HCT116 (cell line): ENCODE measurements at regions not wholly inside any gene's neighbourhood (a gene's known extent, or its start where the extent isn't known, plus 50 kb on each side); places are given as distances from the start of the nearest gene placed in this dataset.

ENCODE experiments used
- ATAC-seq: fragments of 200-7000 bp; cut with Tn5 transposase; 2 replicates; pipeline ENCODE4 v1.9.1; 2020; ENCODE audit warnings: mild to moderate bottlenecking, moderate library complexity
- BruUV-seq: library from RNA; stranded (reverse); fragments of 400-500 nt; replicated peaks from 2 replicates; lab custom pipeline; 2021; lab: Mats Ljungman, UMichigan
- CTCF ChIA-PET: fragments of 300-600 bp; sonication (Branson Sonifier 250); formaldehyde crosslinking; loops from one replicate; lab custom pipeline; 2021; ENCODE audit warnings: antibody characterized with exemption; lab: Charles Lee
- POLR2A ChIA-PET: fragments of 300-600, 350-600 bp; sonication (Branson Sonifier 250); formaldehyde crosslinking; loops from one replicate; lab custom pipeline; 2021; ENCODE audit warnings: antibody characterized with exemption; lab: Charles Lee
- RAD21 ChIA-PET, 2 experiments: fragments of 300-600 bp; sonication (Branson Sonifier 250); formaldehyde crosslinking; loops; one replicate each; lab custom pipeline; 2023; ENCODE audit warnings: low total read pairs in 2 of 2; ENCODE audit not compliant: uncharacterized antibody in 2 of 2, unreplicated experiment in 2 of 2, low non-redundant PET in 1 of 2; lab: Charles Lee
- DNase-seq: peaks from one replicate; pipeline ENCODE4 v3.0.0-alpha.2; 2010; ENCODE audit warnings: low read depth, low spot score
- H2AFZ ChIP-seq: fragments of 200-600 bp; shearing (Covaris generic), sonication (generic); 2 replicates; pipeline ENCODE4 v1.6.1; 2017; ENCODE audit warnings: low read depth, mixed run types, mixed read lengths, antibody characterized with exemption, low read length; ENCODE audit not compliant: poor library complexity, severe bottlenecking
- H3K27ac ChIP-seq: 2 replicates; pipeline ENCODE4 v1.5.1; 2012; ENCODE audit warnings: low read depth, low read length
- H3K27me3 ChIP-seq: fragments of 200-600 bp; sonication (generic); 2 replicates; pipeline ENCODE4 v1.6.1; 2016; ENCODE audit warnings: mixed run types, low read length, mixed read lengths; ENCODE audit not compliant: insufficient read depth
- H3K36me3 ChIP-seq, 2 experiments: fragments of 200-500 bp in 1 of 2; fragments of 200-600 bp in 1 of 2; sonication (Bioruptor generic) in 1 of 2; sonication (generic) in 1 of 2; 2 replicates each; pipeline versions ENCODE4 v1.5.1 to v1.6.1; 2014 to 2016; ENCODE audit warnings: low read length in 2 of 2, inconsistent platforms in 1 of 2, mixed read lengths in 1 of 2, mixed run types in 1 of 2; ENCODE audit not compliant: insufficient read depth in 2 of 2, control insufficient read depth in 1 of 2
- H3K4me1 ChIP-seq, 2 experiments: fragments of 200-600 bp in 1 of 2; sonication (generic) in 1 of 2; 2 replicates each; pipeline versions ENCODE4 v1.5.1 to v1.6.1; 2012 to 2017; ENCODE audit warnings: low read length in 2 of 2, inconsistent platforms in 1 of 2, mild to moderate bottlenecking in 1 of 2, mixed read lengths in 1 of 2, mixed run types in 1 of 2, moderate library complexity in 1 of 2; ENCODE audit not compliant: insufficient read depth in 2 of 2, control insufficient read depth in 1 of 2
- H3K4me2 ChIP-seq: fragments of 200-600 bp; sonication (generic); 2 replicates; pipeline ENCODE4 v1.6.1; 2017; ENCODE audit warnings: mixed run types, low read length, mixed read lengths
- H3K4me3 ChIP-seq, 2 experiments: fragments of 200-600 bp in 1 of 2; sonication (generic) in 1 of 2; replicated peaks in 1 of 2; 2 replicates each; pipeline ENCODE4 v1.5.1; 2011 to 2016; ENCODE audit warnings: low read length in 2 of 2, control low read depth in 1 of 2, low read depth in 1 of 2, mild to moderate bottlenecking in 1 of 2, mixed read lengths in 1 of 2, mixed run types in 1 of 2
- H3K79me2 ChIP-seq: fragments of 200-600 bp; sonication (generic); 2 replicates; pipeline ENCODE4 v1.6.1; 2017; ENCODE audit warnings: mild to moderate bottlenecking, mixed run types, low read length, moderate library complexity, mixed read lengths; ENCODE audit not compliant: insufficient read depth
- H3K9ac ChIP-seq: fragments of 200-600 bp; sonication (generic); 2 replicates; pipeline ENCODE4 v1.6.1; 2016; ENCODE audit warnings: low read length, mixed read lengths
- H3K9me2 ChIP-seq: fragments of 200-600 bp; sonication (generic), shearing (Covaris generic); 2 replicates; pipeline ENCODE4 v1.6.1; 2017; ENCODE audit warnings: mixed run types, mild to moderate bottlenecking, moderate library complexity; ENCODE audit not compliant: insufficient read depth
- H3K9me3 ChIP-seq, 2 experiments: fragments of 200-500 bp in 1 of 2; fragments of 200-600 bp in 1 of 2; sonication (Bioruptor generic) in 1 of 2; sonication (generic) in 1 of 2; 2 replicates each; pipeline ENCODE4 v1.6.1; 2014 to 2017; ENCODE audit warnings: low read length in 2 of 2, mixed read lengths in 2 of 2, inconsistent platforms in 1 of 2, low read depth in 1 of 2, mild to moderate bottlenecking in 1 of 2, mixed run types in 1 of 2, moderate library complexity in 1 of 2; ENCODE audit not compliant: control insufficient read depth in 1 of 2, insufficient read depth in 1 of 2
- H4K20me1 ChIP-seq: fragments of 200-600 bp; sonication (generic), shearing (Covaris generic); 2 replicates; pipeline ENCODE4 v1.6.1; 2017; ENCODE audit warnings: mixed run types, mild to moderate bottlenecking, moderate library complexity; ENCODE audit not compliant: insufficient read depth
- EGR1 ChIP-seq: IDR thresholded peaks from 2 replicates; pipeline ENCODE4 v1.6.1; 2012; ENCODE audit warnings: low read depth
- ELF1 ChIP-seq: IDR thresholded peaks from 2 replicates; pipeline ENCODE4 v1.6.1; 2012; ENCODE audit warnings: low read depth, borderline replicate concordance
- EZH2 ChIP-seq: fragments of 200-600 bp; sonication (generic); IDR thresholded peaks from 2 replicates; pipeline ENCODE4 v1.6.1; 2017; ENCODE audit warnings: antibody characterized with exemption, mixed run types
- JUND ChIP-seq: IDR thresholded peaks from 2 replicates; pipeline ENCODE4 v1.6.1; 2012
- POLR2AphosphoS5 ChIP-seq: IDR thresholded peaks from 2 replicates; pipeline ENCODE4 v1.6.1; 2011; ENCODE audit warnings: mild to moderate bottlenecking, low read depth, low read length, moderate library complexity
- SRF ChIP-seq: IDR thresholded peaks from 2 replicates; pipeline ENCODE4 v1.6.1; 2012; ENCODE audit warnings: low read depth
- YY1 ChIP-seq: IDR thresholded peaks from 2 replicates; pipeline ENCODE4 v1.6.1; 2011; ENCODE audit warnings: low read length, low read depth, moderate library complexity, mild to moderate bottlenecking; ENCODE audit not compliant: insufficient replicate concordance; ENCODE audit errors: extremely low read depth
- intact Hi-C: fragments of 100-400 bp; cut with micrococcal nuclease; formaldehyde crosslinking; loops from 2 replicates; pipeline ENCODE4 v1.10.0; 2022
- TF ChIP-seq, protein P1 (sequence below), 3 experiments: fragments of 200-600 bp in 1 of 3; sonication (generic) in 1 of 3; IDR thresholded peaks in 2 of 3; conservative IDR thresholded peaks in 1 of 3; 2 replicates each; pipeline ENCODE4 v1.5.1; 2012 to 2017; ENCODE audit warnings: low read depth in 2 of 3, low read length in 2 of 3, antibody characterized with exemption in 1 of 3, borderline replicate concordance in 1 of 3, control low read depth in 1 of 3, mild to moderate bottlenecking in 1 of 3, mixed read lengths in 1 of 3, mixed run types in 1 of 3, moderate library complexity in 1 of 3; ENCODE audit not compliant: insufficient read depth in 1 of 3
- TF ChIP-seq, protein P2 (sequence below): IDR thresholded peaks from 2 replicates; pipeline ENCODE4 v1.6.1; 2012
- TF ChIP-seq, protein P3 (sequence below): IDR thresholded peaks from 2 replicates; pipeline ENCODE4 v1.6.1; 2012; ENCODE audit warnings: low read depth
- TF ChIP-seq, protein P4 (sequence below): IDR thresholded peaks from 2 replicates; pipeline ENCODE4 v1.6.1; 2011; ENCODE audit warnings: mild to moderate bottlenecking, low read length, moderate library complexity; ENCODE audit not compliant: insufficient replicate concordance; ENCODE audit errors: extremely low read depth

DNA sequence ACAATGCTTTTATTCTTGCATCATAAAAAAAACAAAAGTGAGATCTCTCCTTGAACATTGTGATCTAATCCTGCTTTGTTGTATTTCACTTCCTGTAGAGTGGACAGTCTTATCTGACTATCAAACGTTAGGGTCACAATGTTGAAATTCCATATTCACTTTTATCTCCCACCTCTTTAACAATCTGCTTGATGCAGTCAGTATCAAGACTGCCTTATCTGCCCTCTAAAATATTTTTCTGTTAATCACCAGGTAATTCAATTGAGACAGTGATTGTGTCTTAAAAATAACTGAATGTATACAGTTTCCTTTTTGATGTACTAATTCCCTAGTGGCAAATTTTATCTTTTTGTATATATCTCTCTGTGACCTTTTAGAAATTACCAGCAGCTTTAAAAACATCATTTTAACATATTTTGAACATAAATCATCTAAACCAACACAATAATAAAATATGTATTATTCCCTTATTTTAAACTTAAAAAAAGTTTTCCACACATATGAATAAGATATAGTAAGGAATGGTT, 143.1 kb upstream of the MPPED2 start:
- Histone ChIP-seq H3K9ac (no peak overlapping the region), H3K79me2 (no peaks in the 10 kb centered on the region), H3K36me3 (no peaks in the 10 kb centered on the region), H3K4me2 (no peak overlapping the region), H3K9me2 (no peaks in the 10 kb centered on the region), H3K27me3 (peaks cover 6% of the 10 kb centered on the region; the same call in 1 of the 2 replicates), H3K27ac (no peak overlapping the region), H4K20me1 (no peaks in the 10 kb centered on the region), H3K4me1 (no peaks in the 10 kb centered on the region), H3K4me3 (no peak overlapping the region), H2AFZ (no peak overlapping the region), H3K9me3 (no peaks in the 10 kb centered on the region)
- no peak for ATAC-seq
- ChIA-PET CTCF (no interaction called here), POLR2A (no interaction called here), RAD21 (no interaction called here)
- BruUV-seq, result no TSS peak
- intact Hi-C loops, result no loop called here
- DNase-seq, result no peak
- TF ChIP-seq POLR2AphosphoS5, result no peak
- TF ChIP-seq, protein P1, sequence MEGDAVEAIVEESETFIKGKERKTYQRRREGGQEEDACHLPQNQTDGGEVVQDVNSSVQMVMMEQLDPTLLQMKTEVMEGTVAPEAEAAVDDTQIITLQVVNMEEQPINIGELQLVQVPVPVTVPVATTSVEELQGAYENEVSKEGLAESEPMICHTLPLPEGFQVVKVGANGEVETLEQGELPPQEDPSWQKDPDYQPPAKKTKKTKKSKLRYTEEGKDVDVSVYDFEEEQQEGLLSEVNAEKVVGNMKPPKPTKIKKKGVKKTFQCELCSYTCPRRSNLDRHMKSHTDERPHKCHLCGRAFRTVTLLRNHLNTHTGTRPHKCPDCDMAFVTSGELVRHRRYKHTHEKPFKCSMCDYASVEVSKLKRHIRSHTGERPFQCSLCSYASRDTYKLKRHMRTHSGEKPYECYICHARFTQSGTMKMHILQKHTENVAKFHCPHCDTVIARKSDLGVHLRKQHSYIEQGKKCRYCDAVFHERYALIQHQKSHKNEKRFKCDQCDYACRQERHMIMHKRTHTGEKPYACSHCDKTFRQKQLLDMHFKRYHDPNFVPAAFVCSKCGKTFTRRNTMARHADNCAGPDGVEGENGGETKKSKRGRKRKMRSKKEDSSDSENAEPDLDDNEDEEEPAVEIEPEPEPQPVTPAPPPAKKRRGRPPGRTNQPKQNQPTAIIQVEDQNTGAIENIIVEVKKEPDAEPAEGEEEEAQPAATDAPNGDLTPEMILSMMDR (IDR thresholded peaks at IDR 0.05 in 2 of 3, conservative IDR thresholded peaks at IDR 0.05 in 1 of 3; ENCODE audit: borderline replicate concordance in 1 of 3, insufficient read depth in 1 of 3, low read depth in 2 of 3, low read length in 2 of 3), result no peak
- TF ChIP-seq, protein P2, sequence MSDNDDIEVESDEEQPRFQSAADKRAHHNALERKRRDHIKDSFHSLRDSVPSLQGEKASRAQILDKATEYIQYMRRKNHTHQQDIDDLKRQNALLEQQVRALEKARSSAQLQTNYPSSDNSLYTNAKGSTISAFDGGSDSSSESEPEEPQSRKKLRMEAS, result no peak
- no peak for TF ChIP-seq ELF1
- TF ChIP-seq EGR1, result no peak
- TF ChIP-seq EZH2, result no peak
- no peak for TF ChIP-seq YY1
- TF ChIP-seq JUND, result no peak
- TF ChIP-seq SRF, result no peak
- TF ChIP-seq, protein P3, sequence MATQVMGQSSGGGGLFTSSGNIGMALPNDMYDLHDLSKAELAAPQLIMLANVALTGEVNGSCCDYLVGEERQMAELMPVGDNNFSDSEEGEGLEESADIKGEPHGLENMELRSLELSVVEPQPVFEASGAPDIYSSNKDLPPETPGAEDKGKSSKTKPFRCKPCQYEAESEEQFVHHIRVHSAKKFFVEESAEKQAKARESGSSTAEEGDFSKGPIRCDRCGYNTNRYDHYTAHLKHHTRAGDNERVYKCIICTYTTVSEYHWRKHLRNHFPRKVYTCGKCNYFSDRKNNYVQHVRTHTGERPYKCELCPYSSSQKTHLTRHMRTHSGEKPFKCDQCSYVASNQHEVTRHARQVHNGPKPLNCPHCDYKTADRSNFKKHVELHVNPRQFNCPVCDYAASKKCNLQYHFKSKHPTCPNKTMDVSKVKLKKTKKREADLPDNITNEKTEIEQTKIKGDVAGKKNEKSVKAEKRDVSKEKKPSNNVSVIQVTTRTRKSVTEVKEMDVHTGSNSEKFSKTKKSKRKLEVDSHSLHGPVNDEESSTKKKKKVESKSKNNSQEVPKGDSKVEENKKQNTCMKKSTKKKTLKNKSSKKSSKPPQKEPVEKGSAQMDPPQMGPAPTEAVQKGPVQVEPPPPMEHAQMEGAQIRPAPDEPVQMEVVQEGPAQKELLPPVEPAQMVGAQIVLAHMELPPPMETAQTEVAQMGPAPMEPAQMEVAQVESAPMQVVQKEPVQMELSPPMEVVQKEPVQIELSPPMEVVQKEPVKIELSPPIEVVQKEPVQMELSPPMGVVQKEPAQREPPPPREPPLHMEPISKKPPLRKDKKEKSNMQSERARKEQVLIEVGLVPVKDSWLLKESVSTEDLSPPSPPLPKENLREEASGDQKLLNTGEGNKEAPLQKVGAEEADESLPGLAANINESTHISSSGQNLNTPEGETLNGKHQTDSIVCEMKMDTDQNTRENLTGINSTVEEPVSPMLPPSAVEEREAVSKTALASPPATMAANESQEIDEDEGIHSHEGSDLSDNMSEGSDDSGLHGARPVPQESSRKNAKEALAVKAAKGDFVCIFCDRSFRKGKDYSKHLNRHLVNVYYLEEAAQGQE, result no peak
- TF ChIP-seq, protein P4, sequence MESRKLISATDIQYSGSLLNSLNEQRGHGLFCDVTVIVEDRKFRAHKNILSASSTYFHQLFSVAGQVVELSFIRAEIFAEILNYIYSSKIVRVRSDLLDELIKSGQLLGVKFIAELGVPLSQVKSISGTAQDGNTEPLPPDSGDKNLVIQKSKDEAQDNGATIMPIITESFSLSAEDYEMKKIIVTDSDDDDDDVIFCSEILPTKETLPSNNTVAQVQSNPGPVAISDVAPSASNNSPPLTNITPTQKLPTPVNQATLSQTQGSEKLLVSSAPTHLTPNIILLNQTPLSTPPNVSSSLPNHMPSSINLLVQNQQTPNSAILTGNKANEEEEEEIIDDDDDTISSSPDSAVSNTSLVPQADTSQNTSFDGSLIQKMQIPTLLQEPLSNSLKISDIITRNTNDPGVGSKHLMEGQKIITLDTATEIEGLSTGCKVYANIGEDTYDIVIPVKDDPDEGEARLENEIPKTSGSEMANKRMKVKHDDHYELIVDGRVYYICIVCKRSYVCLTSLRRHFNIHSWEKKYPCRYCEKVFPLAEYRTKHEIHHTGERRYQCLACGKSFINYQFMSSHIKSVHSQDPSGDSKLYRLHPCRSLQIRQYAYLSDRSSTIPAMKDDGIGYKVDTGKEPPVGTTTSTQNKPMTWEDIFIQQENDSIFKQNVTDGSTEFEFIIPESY, result no peak
